GM19397 (cell line): ENCODE measurements at regions not wholly inside any gene's neighbourhood (a gene's known extent, or its start where the extent isn't known, plus 50 kb on each side); places are given as distances from the start of the nearest gene placed in this dataset.

Experiments used
- ATAC-seq: cut with Tn5 transposase; IDR thresholded peaks from one replicate; pipeline ENCODE4 v1.9.1; 2021; ENCODE audit warnings: mild to moderate bottlenecking, moderate library complexity; ENCODE audit not compliant: unreplicated experiment

GRCh38 chr11:15483205-15483604, 368.5 kb downstream of the INSC start:
- peak; percentile 56 for ATAC-seq

- ATAC-seq = no peak
Measured at GRCh38 chr11:15484398-15484797, 369.7 kb downstream of the INSC start.

GRCh38 chr11:15485432-15485831, 370.7 kb downstream of the INSC start:
- no peak for ATAC-seq

- ATAC-seq = no peak
Measured at GRCh38 chr11:15489281-15489680, 374.6 kb downstream of the INSC start.

- no peak for ATAC-seq
Measured at GRCh38 chr11:15490535-15490934, 375.8 kb downstream of the INSC start.

GRCh38 chr11:15493066-15493465, 378.3 kb downstream of the INSC start:
- no peak for ATAC-seq

GRCh38 chr11:15493921-15494620, 379.3 kb downstream of the INSC start:
- no peak for ATAC-seq

- no peak for ATAC-seq
Measured at GRCh38 chr11:15494740-15495139, 380.0 kb downstream of the INSC start.

- no peak for ATAC-seq
Measured at GRCh38 chr11:15495462-15495861, 380.7 kb downstream of the INSC start.

- ATAC-seq = no peak
Measured at GRCh38 chr11:15497366-15497765, 382.6 kb downstream of the INSC start.

GRCh38 chr11:15499674-15500073, 385.0 kb downstream of the INSC start:
- no peak for ATAC-seq

- no peak for ATAC-seq
Measured at GRCh38 chr11:15500643-15501042, 385.9 kb downstream of the INSC start.

GRCh38 chr11:15501566-15501965, 386.8 kb downstream of the INSC start:
- ATAC-seq = no peak

GRCh38 chr11:15505155-15505554, 390.4 kb downstream of the INSC start:
- no peak for ATAC-seq

GRCh38 chr11:15507592-15507991, 392.9 kb downstream of the INSC start:
- no peak for ATAC-seq

GRCh38 chr11:15509082-15509481, 394.4 kb downstream of the INSC start:
- no peak for ATAC-seq

GRCh38 chr11:15519124-15519791, 404.5 kb downstream of the INSC start:
- ATAC-seq = no peak

GRCh38 chr11:15519911-15520310, 405.2 kb downstream of the INSC start:
- ATAC-seq = no peak

GRCh38 chr11:15523543-15523942, 408.8 kb downstream of the INSC start:
- no peak for ATAC-seq

GRCh38 chr11:15525582-15525981, 410.9 kb downstream of the INSC start:
- ATAC-seq = no peak

GRCh38 chr11:15526032-15526431, 411.3 kb downstream of the INSC start:
- ATAC-seq = no peak

- ATAC-seq = no peak
Measured at GRCh38 chr11:15526859-15527450, 412.2 kb downstream of the INSC start.
